Keratinocyte (primary cell): ENCODE measurements at regions not wholly inside any gene's neighbourhood (a gene's known extent, or its start where the extent isn't known, plus 50 kb on each side); places are given as distances from the start of the nearest gene placed in this dataset.
"Not testable (repeated sequence)": the region's sequence is repeated elsewhere in the genome, so short reads cannot be mapped to it uniquely, and the experiment has no call there.

ENCODE experiments used
- DNase-seq: peaks from one replicate; pipeline ENCODE4 v3.0.0-alpha.2; 2011; ENCODE audit warnings: low read depth, missing footprints, low spot score
- FAIRE-seq: peaks from 2 replicates; lab custom pipeline; 2011; peaks lifted over from hg19 to GRCh38; lab: Jason Lieb, UNC
- H2AFZ ChIP-seq: 2 replicates; pipeline ENCODE4 v1.6.0; 2012; ENCODE audit warnings: low read length, control low read depth, inconsistent platforms; ENCODE audit not compliant: control insufficient read depth
- H3K27ac ChIP-seq: 2 replicates; pipeline ENCODE4 v1.5.1; 2011; ENCODE audit warnings: low read length; ENCODE audit not compliant: control insufficient read depth, insufficient read depth
- H3K27me3 ChIP-seq: 3 replicates; pipeline ENCODE4 v1.6.0; 2011; ENCODE audit warnings: low read length; ENCODE audit not compliant: control insufficient read depth, insufficient read depth; ENCODE audit errors: extremely low read depth
- H3K36me3 ChIP-seq, 2 experiments: 2 replicates in 1 of 2; 3 replicates in 1 of 2; pipeline ENCODE4 v1.5.1; 2011; ENCODE audit warnings: low read length in 2 of 2, mild to moderate bottlenecking in 1 of 2; ENCODE audit not compliant: control insufficient read depth in 2 of 2, insufficient read depth in 2 of 2; ENCODE audit errors: extremely low read depth in 1 of 2
- H3K4me1 ChIP-seq: 3 replicates; pipeline ENCODE4 v1.5.1; 2011; ENCODE audit warnings: low read length; ENCODE audit not compliant: control insufficient read depth, insufficient read depth; ENCODE audit errors: extremely low read depth
- H3K4me2 ChIP-seq: 3 replicates; pipeline ENCODE4 v1.6.0; 2011; ENCODE audit warnings: low read depth, low read length; ENCODE audit not compliant: control insufficient read depth, insufficient read depth; ENCODE audit errors: extremely low read depth
- H3K4me3 ChIP-seq, 3 experiments: fragments of 200-600 bp in 1 of 3; sonication (generic) in 1 of 3; 2 replicates in 2 of 3; 3 replicates in 1 of 3; pipeline ENCODE4 v1.5.1; 2011 to 2016; ENCODE audit warnings: low read length in 3 of 3, mild to moderate bottlenecking in 3 of 3, control low read depth in 2 of 3, inconsistent platforms in 1 of 3, low read depth in 1 of 3, mixed read lengths in 1 of 3, mixed run types in 1 of 3, moderate library complexity in 1 of 3; ENCODE audit not compliant: control insufficient read depth in 2 of 3, insufficient read depth in 2 of 3; ENCODE audit errors: extremely low read depth in 1 of 3
- H3K79me2 ChIP-seq: 2 replicates; pipeline ENCODE4 v1.6.0; 2012; ENCODE audit warnings: low read length; ENCODE audit not compliant: control insufficient read depth, insufficient read depth
- H3K9ac ChIP-seq: 3 replicates; pipeline ENCODE4 v1.6.0; 2011; ENCODE audit warnings: low read length; ENCODE audit not compliant: control insufficient read depth, insufficient read depth; ENCODE audit errors: extremely low read depth
- H3K9me1 ChIP-seq: 3 replicates; pipeline ENCODE4 v1.6.0; 2011; ENCODE audit warnings: low read length; ENCODE audit not compliant: control insufficient read depth, insufficient read depth; ENCODE audit errors: extremely low read depth
- H3K9me3 ChIP-seq: 2 replicates; pipeline ENCODE4 v1.5.1; 2012; ENCODE audit warnings: low read depth, low read length; ENCODE audit not compliant: control insufficient read depth
- H4K20me1 ChIP-seq: 3 replicates; pipeline ENCODE4 v1.6.0; 2011; ENCODE audit warnings: low read length; ENCODE audit not compliant: control insufficient read depth, insufficient read depth; ENCODE audit errors: extremely low read depth
- EZH2 ChIP-seq: IDR thresholded peaks from one replicate; pipeline ENCODE4 v1.6.1; 2012; ENCODE audit warnings: inconsistent platforms, mild to moderate bottlenecking, low read length, moderate library complexity
- dilution Hi-C: fragments of 300-500 bp; cut with MboI; formaldehyde crosslinking; loops from one replicate; pipeline ENCODE4 v1.7.0; 2020; ENCODE audit warnings: low sequenced_read_pairs; ENCODE audit not compliant: extremely low pct_ligation_motif_present
- TF ChIP-seq, protein P1 (sequence below), 3 experiments: IDR thresholded peaks in 1 of 3; conservative IDR thresholded peaks in 1 of 3; optimal IDR thresholded peaks in 1 of 3; 2 replicates in 2 of 3; 3 replicates in 1 of 3; pipeline versions ENCODE3 to v1.5.1; 2011; ENCODE audit warnings: low read length in 3 of 3, mild to moderate bottlenecking in 3 of 3, moderate library complexity in 2 of 3, control low read depth in 1 of 3, inconsistent platforms in 1 of 3; ENCODE audit not compliant: insufficient read depth in 2 of 3; ENCODE audit errors: extremely low read depth in 1 of 3

- Histone ChIP-seq H3K27ac (no peak overlapping the region), H3K9me1 (no peaks in the 10 kb centered on the region), H3K4me1 (no peaks in the 10 kb centered on the region), H4K20me1 (no peaks in the 10 kb centered on the region), H3K4me2 (no peak overlapping the region), H2AFZ (no peak overlapping the region), H3K36me3 (no peaks in the 10 kb centered on the region), H3K9ac (no peak overlapping the region), H3K9me3 (no peaks in the 10 kb centered on the region), H3K79me2 (no peaks in the 10 kb centered on the region), H3K27me3 (no peaks in the 10 kb centered on the region), H3K4me3 (no peak overlapping the region)
- TF ChIP-seq, protein P1, sequence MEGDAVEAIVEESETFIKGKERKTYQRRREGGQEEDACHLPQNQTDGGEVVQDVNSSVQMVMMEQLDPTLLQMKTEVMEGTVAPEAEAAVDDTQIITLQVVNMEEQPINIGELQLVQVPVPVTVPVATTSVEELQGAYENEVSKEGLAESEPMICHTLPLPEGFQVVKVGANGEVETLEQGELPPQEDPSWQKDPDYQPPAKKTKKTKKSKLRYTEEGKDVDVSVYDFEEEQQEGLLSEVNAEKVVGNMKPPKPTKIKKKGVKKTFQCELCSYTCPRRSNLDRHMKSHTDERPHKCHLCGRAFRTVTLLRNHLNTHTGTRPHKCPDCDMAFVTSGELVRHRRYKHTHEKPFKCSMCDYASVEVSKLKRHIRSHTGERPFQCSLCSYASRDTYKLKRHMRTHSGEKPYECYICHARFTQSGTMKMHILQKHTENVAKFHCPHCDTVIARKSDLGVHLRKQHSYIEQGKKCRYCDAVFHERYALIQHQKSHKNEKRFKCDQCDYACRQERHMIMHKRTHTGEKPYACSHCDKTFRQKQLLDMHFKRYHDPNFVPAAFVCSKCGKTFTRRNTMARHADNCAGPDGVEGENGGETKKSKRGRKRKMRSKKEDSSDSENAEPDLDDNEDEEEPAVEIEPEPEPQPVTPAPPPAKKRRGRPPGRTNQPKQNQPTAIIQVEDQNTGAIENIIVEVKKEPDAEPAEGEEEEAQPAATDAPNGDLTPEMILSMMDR (optimal IDR thresholded peaks at IDR 0.05 in 1 of 3, IDR thresholded peaks at IDR 0.05 in 1 of 3, conservative IDR thresholded peaks at IDR 0.05 in 1 of 3; ENCODE audit: extremely low read depth in 1 of 3, insufficient read depth in 2 of 3, low read length in 3 of 3), result no peak
- no peak for TF ChIP-seq EZH2
- FAIRE-seq (no peak), DNase-seq (no peak)
- dilution Hi-C loops, result no loop called here
These were observed 968.1 kb upstream of the CDH18 start for GRCh38 chr5:20956134-20956533.

GRCh38 chr5:20949636-20950035 is 961.6 kb upstream of the CDH18 start:
- TF ChIP-seq, protein P1 (optimal IDR thresholded peaks at IDR 0.05 in 1 of 3, IDR thresholded peaks at IDR 0.05 in 1 of 3, conservative IDR thresholded peaks at IDR 0.05 in 1 of 3; ENCODE audit: extremely low read depth in 1 of 3, insufficient read depth in 2 of 3, low read length in 3 of 3), result no peak
- no peak for TF ChIP-seq EZH2
- Histone ChIP-seq H2AFZ (no peak overlapping the region), H3K27ac (no peak overlapping the region), H3K79me2 (no peaks in the 10 kb centered on the region), H3K9me1 (no peaks in the 10 kb centered on the region), H3K4me2 (no peak overlapping the region), H3K4me1 (no peaks in the 10 kb centered on the region), H3K9ac (no peak overlapping the region), H3K4me3 (no peak overlapping the region), H3K36me3 (no peaks in the 10 kb centered on the region), H3K27me3 (no peaks in the 10 kb centered on the region), H4K20me1 (no peaks in the 10 kb centered on the region), H3K9me3 (no peaks in the 10 kb centered on the region)
- FAIRE-seq (no peak), DNase-seq (no peak)
- dilution Hi-C loops, result no loop called here

DNA sequence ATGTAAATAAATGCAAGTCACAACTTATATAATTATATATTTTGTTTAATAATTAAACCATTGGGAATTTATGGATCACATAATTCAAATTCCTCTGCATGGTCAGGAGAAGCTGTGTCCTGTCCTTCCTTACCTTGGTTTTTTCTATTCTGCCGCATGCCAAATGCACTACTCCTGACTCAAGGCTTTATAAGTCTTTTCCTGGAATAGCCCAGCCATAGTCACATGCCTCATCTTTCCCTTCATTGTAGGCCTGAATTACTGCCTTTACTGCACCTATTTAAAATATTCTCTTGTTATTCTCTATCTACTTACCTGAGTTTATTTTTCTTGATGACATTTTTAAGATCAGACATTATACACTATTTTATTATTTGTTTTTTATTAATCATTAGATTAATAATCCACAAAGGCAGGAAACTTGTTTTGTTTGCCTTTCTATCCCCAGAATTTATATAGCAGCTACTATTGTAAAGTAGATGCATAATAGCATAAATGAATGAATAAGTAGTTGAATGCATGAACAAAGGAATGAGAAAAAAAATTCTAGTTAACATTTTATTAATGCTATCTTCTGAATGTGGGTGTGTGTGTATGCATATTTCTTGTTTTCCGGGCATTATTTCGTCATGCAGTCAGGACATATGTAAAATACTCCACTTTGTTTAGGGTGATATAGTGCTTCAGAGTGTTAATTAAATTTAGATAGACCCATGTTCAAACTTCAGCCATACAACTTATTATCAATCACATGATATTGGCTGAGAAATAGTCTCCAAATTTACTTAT is 955.4 kb upstream of the CDH18 start:
- H3K9me3 ChIP-seq, H3K4me3 ChIP-seq, H3K79me2 ChIP-seq, H3K36me3 ChIP-seq, H2AFZ ChIP-seq, dilution Hi-C loops, H4K20me1 ChIP-seq, FAIRE-seq, H3K27ac ChIP-seq, H3K4me2 ChIP-seq, H3K9me1 ChIP-seq, H3K9ac ChIP-seq, DNase-seq, H3K27me3 ChIP-seq, H3K4me1 ChIP-seq: not testable (repeated sequence)

GRCh38 chr5:20942603-20943002 is 954.6 kb upstream of the CDH18 start:
- H3K4me2 ChIP-seq, dilution Hi-C loops, DNase-seq, H4K20me1 ChIP-seq, H3K9me1 ChIP-seq, H3K79me2 ChIP-seq, H3K27ac ChIP-seq, H3K4me3 ChIP-seq, FAIRE-seq, H3K9ac ChIP-seq, H3K4me1 ChIP-seq, H3K27me3 ChIP-seq, H2AFZ ChIP-seq, H3K36me3 ChIP-seq, H3K9me3 ChIP-seq: not testable (repeated sequence)
